ENCODE measurements at regions not wholly inside any gene's neighbourhood (a gene's known extent, or its start where the extent isn't known, plus 50 kb on each side); places are given as distances from the start of the nearest gene placed in this dataset.
"Not testable (repeated sequence)": the region's sequence is repeated elsewhere in the genome, so short reads cannot be mapped to it uniquely, and the experiment has no call there.

- DNase-seq, result not testable (repeated sequence)
Observed at GRCh38 chr5:100983601-100984000, 80.5 kb upstream of the ST8SIA4 start.

- DNase-seq, result no peak
Observed at GRCh38 chr5:100974082-100974481, 71.0 kb upstream of the ST8SIA4 start.

- no peak for DNase-seq
Observed at GRCh38 chr5:100970646-100971255, 67.7 kb upstream of the ST8SIA4 start.

- DNase-seq, result no peak
Observed at GRCh38 chr5:100965291-100965690, 62.2 kb upstream of the ST8SIA4 start.

Measured in inflammatory macrophage treated with lipopolysaccharide for 1 hour (primary cell).